Activated naive CD8-positive, alpha-beta T cell (primary cell): ENCODE measurements at regions not wholly inside any gene's neighbourhood (a gene's known extent, or its start where the extent isn't known, plus 50 kb on each side); places are given as distances from the start of the nearest gene placed in this dataset.
"Not testable (repeated sequence)": the region's sequence is repeated elsewhere in the genome, so short reads cannot be mapped to it uniquely, and the experiment has no call there.

ENCODE experiments used
- H3K27ac Mint-ChIP-seq: one replicate; pipeline ENCODE4 v1.8.0; 2021; ENCODE audit warnings: mixed read lengths
- H3K27me3 Mint-ChIP-seq: one replicate; pipeline ENCODE4 v1.8.0; 2021; ENCODE audit warnings: mixed read lengths
- H3K36me3 Mint-ChIP-seq: one replicate; pipeline ENCODE4 v1.8.0; 2021; ENCODE audit warnings: mixed read lengths
- H3K4me1 Mint-ChIP-seq: one replicate; pipeline ENCODE4 v1.8.0; 2021; ENCODE audit warnings: low read depth, mixed read lengths
- H3K4me3 Mint-ChIP-seq: one replicate; pipeline ENCODE4 v1.8.0; 2021; ENCODE audit warnings: mild to moderate bottlenecking, mixed read lengths
- H3K9me3 Mint-ChIP-seq: one replicate; pipeline ENCODE4 v1.8.0; 2021; ENCODE audit warnings: low read depth, mixed read lengths

DNA sequence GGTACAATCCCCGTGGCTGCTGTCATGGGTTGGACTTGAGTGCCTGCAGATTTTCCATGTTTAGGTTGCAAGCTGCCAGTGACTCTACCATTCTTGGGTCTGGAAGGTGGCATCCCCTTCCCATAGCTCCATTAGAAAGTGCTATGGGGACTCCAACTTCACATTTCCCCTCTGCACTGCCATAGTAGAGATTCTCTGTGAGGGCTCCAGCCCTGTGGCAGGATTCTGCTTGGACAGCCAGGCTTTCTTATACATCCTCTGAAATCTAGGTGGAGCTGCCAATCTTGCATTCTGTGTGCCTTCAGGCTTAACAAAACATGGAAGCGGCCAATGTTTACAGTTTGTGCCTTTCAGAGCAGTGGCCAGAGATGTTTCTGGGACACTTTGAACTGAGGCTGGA, 636.2 kb downstream of the SLITRK6 start:
- Mint-ChIP-seq H3K27ac (no peak overlapping the region), H3K27me3 (no peaks in the 10 kb centered on the region), H3K36me3 (no peaks in the 10 kb centered on the region), H3K9me3 (peaks cover 8% of the 10 kb centered on the region), H3K4me3 (no peak overlapping the region), H3K4me1 (no peaks in the 10 kb centered on the region)

DNA sequence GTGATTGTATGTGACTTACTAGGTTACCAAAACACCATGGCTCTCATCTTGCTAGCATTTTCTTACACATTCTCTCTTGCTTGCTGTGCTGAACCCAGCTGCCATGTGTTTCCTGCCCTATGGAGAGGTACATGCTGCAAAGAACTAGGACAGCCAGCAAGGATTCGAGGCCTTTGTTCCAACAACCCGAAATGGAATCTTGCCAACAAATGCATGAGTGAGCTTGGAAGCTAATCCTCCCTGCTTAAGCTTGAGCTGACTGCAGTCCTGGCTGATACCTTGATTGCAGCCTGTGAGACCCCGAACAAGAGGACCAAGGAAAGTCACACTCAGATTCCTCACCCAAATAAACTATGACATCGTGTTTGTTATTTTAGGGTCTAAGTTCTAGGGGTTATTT, 651.2 kb downstream of the SLITRK6 start:
- Mint-ChIP-seq H3K4me3 (no peak overlapping the region), H3K27me3 (no peaks in the 10 kb centered on the region), H3K27ac (no peak overlapping the region), H3K4me1 (no peaks in the 10 kb centered on the region), H3K9me3 (no peaks in the 10 kb centered on the region), H3K36me3 (no peaks in the 10 kb centered on the region)

DNA sequence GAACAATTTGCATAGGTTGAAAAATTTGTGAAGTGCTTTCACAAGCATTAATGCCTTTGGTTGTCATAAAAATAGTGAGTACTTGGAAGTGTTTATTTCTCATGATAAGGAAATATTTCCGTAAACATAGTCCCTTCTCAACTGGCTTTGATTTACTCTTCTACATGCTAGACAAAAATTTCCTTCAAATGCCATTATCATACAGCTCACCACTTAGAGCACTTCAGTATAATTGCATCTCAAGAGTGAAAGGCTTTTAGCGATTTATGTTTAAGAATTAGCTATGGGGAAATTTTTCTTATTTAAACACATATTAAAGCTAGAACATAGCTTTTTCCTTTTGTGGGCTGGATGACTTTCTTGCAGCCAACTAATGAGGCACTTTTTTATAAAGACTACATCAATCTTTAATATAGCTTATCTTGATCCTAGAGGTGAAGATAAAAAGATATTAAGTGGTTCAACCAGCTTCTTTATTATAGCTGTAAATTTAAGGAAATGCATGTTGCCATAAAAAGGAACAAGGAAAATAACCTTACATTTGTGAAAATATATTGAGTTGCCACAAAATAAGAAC, 656.8 kb downstream of the SLITRK6 start:
- no peaks in the 10 kb centered on the region for H3K36me3 Mint-ChIP-seq
- H3K9me3 Mint-ChIP-seq = peaks cover 4% of the 10 kb centered on the region
- H3K27me3 Mint-ChIP-seq = no peaks in the 10 kb centered on the region
- no peak overlapping the region for H3K4me3 Mint-ChIP-seq
- H3K4me1 Mint-ChIP-seq = no peaks in the 10 kb centered on the region
- H3K27ac Mint-ChIP-seq = no peak overlapping the region

GRCh38 chr13:85141401-85141800, 657.8 kb downstream of the SLITRK6 start:
- H3K4me3 Mint-ChIP-seq = no peak overlapping the region
- H3K27me3 Mint-ChIP-seq = no peaks in the 10 kb centered on the region
- H3K36me3 Mint-ChIP-seq = no peaks in the 10 kb centered on the region
- no peak overlapping the region for H3K27ac Mint-ChIP-seq
- H3K9me3 Mint-ChIP-seq = peaks cover 4% of the 10 kb centered on the region
- H3K4me1 Mint-ChIP-seq = no peaks in the 10 kb centered on the region

- Mint-ChIP-seq H3K4me1 (no peaks in the 10 kb centered on the region), H3K27me3 (no peaks in the 10 kb centered on the region), H3K4me3 (no peak overlapping the region), H3K9me3 (peaks cover 4% of the 10 kb centered on the region), H3K27ac (no peak overlapping the region), H3K36me3 (no peaks in the 10 kb centered on the region)
These were observed 659.0 kb downstream of the SLITRK6 start for GRCh38 chr13:85140192-85140591.

DNA sequence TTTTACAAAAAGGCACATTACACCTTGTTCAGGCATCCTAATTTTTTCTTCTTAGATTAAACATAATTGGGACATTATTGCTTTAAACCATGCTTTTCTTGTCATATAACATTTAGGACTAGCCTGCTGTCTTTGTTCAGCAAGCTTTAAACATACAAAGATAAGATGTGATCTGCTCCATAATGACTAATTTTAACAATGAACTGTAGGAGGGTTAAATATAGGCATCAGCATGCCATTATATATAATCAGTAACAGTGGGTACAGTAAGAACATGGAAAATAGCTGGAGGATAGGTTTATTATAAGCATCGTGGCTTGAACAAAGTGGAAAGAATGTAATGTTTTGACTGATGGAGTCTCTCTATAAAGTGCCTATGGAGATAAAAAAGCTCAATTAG, 661.7 kb downstream of the SLITRK6 start:
- Mint-ChIP-seq H3K9me3 (peaks cover 4% of the 10 kb centered on the region), H3K36me3 (no peaks in the 10 kb centered on the region), H3K27ac (no peak overlapping the region), H3K27me3 (no peaks in the 10 kb centered on the region), H3K4me3 (no peak overlapping the region), H3K4me1 (no peaks in the 10 kb centered on the region)

DNA sequence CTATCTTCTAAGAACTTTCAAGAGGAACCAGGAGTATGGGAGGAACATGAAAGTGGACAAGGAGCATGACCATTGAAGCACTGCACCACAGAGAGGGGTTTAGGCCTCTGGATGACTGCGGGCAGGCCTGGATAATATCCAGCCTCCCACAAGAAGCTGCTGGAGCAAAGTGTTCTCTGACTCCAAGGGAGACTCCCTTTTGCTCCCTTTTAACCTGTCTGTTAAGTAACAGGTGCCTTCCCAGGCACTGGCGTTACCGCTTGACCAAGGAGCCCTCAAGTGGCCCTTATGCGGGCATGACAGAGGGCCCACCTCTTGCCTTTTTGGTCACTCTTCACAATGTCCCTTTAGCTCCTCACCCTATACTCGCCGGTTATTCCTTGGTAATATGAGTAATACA, 666.2 kb downstream of the SLITRK6 start:
- no peak overlapping the region for H3K4me3 Mint-ChIP-seq
- no peaks in the 10 kb centered on the region for H3K27me3 Mint-ChIP-seq
- no peaks in the 10 kb centered on the region for H3K4me1 Mint-ChIP-seq
- no peaks in the 10 kb centered on the region for H3K9me3 Mint-ChIP-seq
- H3K27ac Mint-ChIP-seq = no peak overlapping the region
- H3K36me3 Mint-ChIP-seq = no peaks in the 10 kb centered on the region

- not testable (repeated sequence) for H3K27me3 Mint-ChIP-seq, H3K4me3 Mint-ChIP-seq, H3K27ac Mint-ChIP-seq, H3K36me3 Mint-ChIP-seq, H3K9me3 Mint-ChIP-seq, H3K4me1 Mint-ChIP-seq
These were observed 675.7 kb downstream of the SLITRK6 start for GRCh38 chr13:85123501-85123900.

- H3K27ac Mint-ChIP-seq = no peak overlapping the region
- H3K9me3 Mint-ChIP-seq = peaks cover 11% of the 10 kb centered on the region
- no peaks in the 10 kb centered on the region for H3K36me3 Mint-ChIP-seq
- H3K4me3 Mint-ChIP-seq = no peak overlapping the region
- H3K4me1 Mint-ChIP-seq = no peaks in the 10 kb centered on the region
- no peaks in the 10 kb centered on the region for H3K27me3 Mint-ChIP-seq
These were observed 690.9 kb downstream of the SLITRK6 start for GRCh38 chr13:85108356-85108755.

GRCh38 chr13:85099245-85099644, 700.0 kb downstream of the SLITRK6 start:
- H3K36me3 Mint-ChIP-seq = no peaks in the 10 kb centered on the region
- H3K27me3 Mint-ChIP-seq = no peaks in the 10 kb centered on the region
- H3K9me3 Mint-ChIP-seq = peaks cover 5% of the 10 kb centered on the region
- no peak overlapping the region for H3K27ac Mint-ChIP-seq
- H3K4me1 Mint-ChIP-seq = no peaks in the 10 kb centered on the region
- H3K4me3 Mint-ChIP-seq = no peak overlapping the region

- Mint-ChIP-seq H3K4me1 (no peaks in the 10 kb centered on the region), H3K4me3 (no peak overlapping the region), H3K36me3 (no peaks in the 10 kb centered on the region), H3K27me3 (no peaks in the 10 kb centered on the region), H3K9me3 (peaks cover 3% of the 10 kb centered on the region), H3K27ac (no peak overlapping the region)
These were observed 703.6 kb downstream of the SLITRK6 start for GRCh38 chr13:85095418-85096272.

GRCh38 chr13:85093808-85094207, 705.4 kb downstream of the SLITRK6 start:
- Mint-ChIP-seq H3K4me3 (no peak overlapping the region), H3K27ac (no peak overlapping the region), H3K36me3 (no peaks in the 10 kb centered on the region), H3K9me3 (peaks cover 3% of the 10 kb centered on the region), H3K27me3 (no peaks in the 10 kb centered on the region), H3K4me1 (no peaks in the 10 kb centered on the region)

- Mint-ChIP-seq H3K9me3 (peaks cover 3% of the 10 kb centered on the region), H3K36me3 (no peaks in the 10 kb centered on the region), H3K27me3 (no peaks in the 10 kb centered on the region), H3K4me1 (no peaks in the 10 kb centered on the region), H3K4me3 (no peak overlapping the region), H3K27ac (no peak overlapping the region)
These were observed 707.5 kb downstream of the SLITRK6 start for GRCh38 chr13:85091631-85092234.

GRCh38 chr13:85089186-85089585, 710.0 kb downstream of the SLITRK6 start:
- Mint-ChIP-seq H3K27me3 (no peaks in the 10 kb centered on the region), H3K4me1 (no peaks in the 10 kb centered on the region), H3K36me3 (no peaks in the 10 kb centered on the region), H3K9me3 (peaks cover 3% of the 10 kb centered on the region), H3K4me3 (no peak overlapping the region), H3K27ac (no peak overlapping the region)

DNA sequence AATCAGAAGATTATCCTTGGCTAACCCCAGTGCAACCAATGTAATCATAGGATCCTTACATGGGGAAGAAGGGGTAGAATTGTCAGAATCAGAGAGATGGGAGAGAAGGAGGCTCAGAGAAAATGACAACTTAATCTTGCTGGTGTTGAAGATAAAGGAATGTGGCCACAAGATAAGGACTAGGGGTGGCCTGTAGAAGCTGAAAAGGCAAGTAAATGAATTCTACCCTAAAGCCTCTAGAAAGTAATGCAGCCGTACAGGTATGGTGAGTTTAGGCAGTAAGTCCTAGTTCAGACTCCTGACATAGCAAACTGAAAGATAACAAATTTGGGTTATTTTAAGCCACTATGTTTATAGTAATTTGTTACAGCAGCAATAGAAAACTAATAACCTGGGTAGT, 718.5 kb downstream of the SLITRK6 start:
- no peaks in the 10 kb centered on the region for H3K27me3 Mint-ChIP-seq
- no peaks in the 10 kb centered on the region for H3K4me1 Mint-ChIP-seq
- H3K4me3 Mint-ChIP-seq = no peak overlapping the region
- no peaks in the 10 kb centered on the region for H3K9me3 Mint-ChIP-seq
- H3K27ac Mint-ChIP-seq = no peak overlapping the region
- H3K36me3 Mint-ChIP-seq = no peaks in the 10 kb centered on the region
